Esophagus muscularis mucosa (tissue), 4 donors: ENCODE measurements at regions not wholly inside any gene's neighbourhood (a gene's known extent, or its start where the extent isn't known, plus 50 kb on each side); places are given as distances from the start of the nearest gene placed in this dataset.

ENCODE experiments used
- CTCF ChIP-seq, 3 experiments: fragments of 200-600 bp in 2 of 3; fragments of 450-650 bp in 1 of 3; sonication (generic) in 2 of 3; IDR thresholded peaks; one replicate each; pipeline ENCODE4 v1.5.1; 2017 to 2019; ENCODE audit warnings: antibody characterized with exemption in 3 of 3, mild to moderate bottlenecking in 2 of 3, moderate library complexity in 1 of 3
- EP300 ChIP-seq: sonication (generic); formaldehyde crosslinking; IDR thresholded peaks from one replicate; pipeline ENCODE4 v1.6.1; 2017; ENCODE audit warnings: antibody characterized with exemption
- POLR2A ChIP-seq: fragments of 450-650 bp; IDR thresholded peaks from one replicate; pipeline ENCODE4 v1.6.1; 2017; ENCODE audit warnings: antibody characterized with exemption, moderate library complexity, mild to moderate bottlenecking, low read depth
- POLR2AphosphoS5 ChIP-seq, 2 donors: sonication (generic); formaldehyde crosslinking; IDR thresholded peaks; one replicate each; pipeline ENCODE4 v1.6.1; 2017; ENCODE audit warnings: antibody characterized with exemption in 2 of 2

- no peak for TF ChIP-seq POLR2A
- no peak for TF ChIP-seq EP300
- TF ChIP-seq CTCF (IDR thresholded peaks at IDR 0.05), result no peak
- no peak for TF ChIP-seq POLR2AphosphoS5 (IDR thresholded peaks at IDR 0.05)
These were observed 728.4 kb downstream of the MAT2B start for GRCh38 chr5:164233791-164234190.
